ENCODE measurements at regions not wholly inside any gene's neighbourhood (a gene's known extent, or its start where the extent isn't known, plus 50 kb on each side); places are given as distances from the start of the nearest gene placed in this dataset.

GRCh38 chr6:91540902-91541301 lies 954.0 kb upstream of the MAP3K7 start:
- DNase-seq (ENCODE audit: low read depth) = no peak

GRCh38 chr6:91539456-91539855 lies 952.6 kb upstream of the MAP3K7 start:
- no peak for DNase-seq (ENCODE audit: low read depth)

GRCh38 chr6:91538622-91539021 lies 951.8 kb upstream of the MAP3K7 start:
- no peak for DNase-seq (ENCODE audit: low read depth)

GRCh38 chr6:91534614-91535013 lies 947.7 kb upstream of the MAP3K7 start:
- no peak for DNase-seq (ENCODE audit: low read depth)

- no peak for DNase-seq (ENCODE audit: low read depth)
Measured at GRCh38 chr6:91523511-91523910, 936.6 kb upstream of the MAP3K7 start.

- no peak for DNase-seq (ENCODE audit: low read depth)
Measured at GRCh38 chr6:91521999-91522398, 935.1 kb upstream of the MAP3K7 start.

GRCh38 chr6:91509711-91510110 lies 922.8 kb upstream of the MAP3K7 start:
- DNase-seq (ENCODE audit: low read depth) = no peak

- no peak for DNase-seq (ENCODE audit: low read depth)
Measured at GRCh38 chr6:91509039-91509438, 922.2 kb upstream of the MAP3K7 start.

- DNase-seq (ENCODE audit: low read depth) = no peak
Measured at GRCh38 chr6:91506509-91506908, 919.6 kb upstream of the MAP3K7 start.

GRCh38 chr6:91505199-91505598 lies 918.3 kb upstream of the MAP3K7 start:
- DNase-seq (ENCODE audit: low read depth) = no peak

- DNase-seq (ENCODE audit: low read depth) = no peak
Measured at GRCh38 chr6:91501930-91502329, 915.1 kb upstream of the MAP3K7 start.

- no peak for DNase-seq (ENCODE audit: low read depth)
Measured at GRCh38 chr6:91500689-91501303, 913.9 kb upstream of the MAP3K7 start.

- no peak for DNase-seq (ENCODE audit: low read depth)
Measured at GRCh38 chr6:91498576-91498975, 911.7 kb upstream of the MAP3K7 start.

GRCh38 chr6:91497770-91498169 lies 910.9 kb upstream of the MAP3K7 start:
- no peak for DNase-seq (ENCODE audit: low read depth)

GRCh38 chr6:91490671-91491301 lies 903.9 kb upstream of the MAP3K7 start:
- DNase-seq (ENCODE audit: low read depth) = peak; percentile 1

- no peak for DNase-seq (ENCODE audit: low read depth)
Measured at GRCh38 chr6:91487696-91488392, 901.0 kb upstream of the MAP3K7 start.

- no peak for DNase-seq (ENCODE audit: low read depth)
Measured at GRCh38 chr6:91486200-91486599, 899.3 kb upstream of the MAP3K7 start.

GRCh38 chr6:91485047-91485446 lies 898.2 kb upstream of the MAP3K7 start:
- no peak for DNase-seq (ENCODE audit: low read depth)

- DNase-seq (ENCODE audit: low read depth) = no peak
Measured at GRCh38 chr6:91483415-91484105, 896.7 kb upstream of the MAP3K7 start.

GRCh38 chr6:91482498-91482897 lies 895.6 kb upstream of the MAP3K7 start:
- DNase-seq (ENCODE audit: low read depth) = no peak

GRCh38 chr6:91480402-91480801 lies 893.5 kb upstream of the MAP3K7 start:
- DNase-seq (ENCODE audit: low read depth) = no peak

GRCh38 chr6:91477688-91478087 lies 890.8 kb upstream of the MAP3K7 start:
- DNase-seq (ENCODE audit: low read depth) = no peak

- peak; percentile 1 for DNase-seq (ENCODE audit: low read depth)
Measured at GRCh38 chr6:91476000-91476399, 889.1 kb upstream of the MAP3K7 start.

Data from RPMI7951 (cell line).